ENCODE measurements at regions not wholly inside any gene's neighbourhood (a gene's known extent, or its start where the extent isn't known, plus 50 kb on each side); places are given as distances from the start of the nearest gene placed in this dataset.

GRCh38 chr4:60743654-60744053, 456.5 kb upstream of the ADGRL3 start (continued):
- TF ChIP-seq, protein P1, sequence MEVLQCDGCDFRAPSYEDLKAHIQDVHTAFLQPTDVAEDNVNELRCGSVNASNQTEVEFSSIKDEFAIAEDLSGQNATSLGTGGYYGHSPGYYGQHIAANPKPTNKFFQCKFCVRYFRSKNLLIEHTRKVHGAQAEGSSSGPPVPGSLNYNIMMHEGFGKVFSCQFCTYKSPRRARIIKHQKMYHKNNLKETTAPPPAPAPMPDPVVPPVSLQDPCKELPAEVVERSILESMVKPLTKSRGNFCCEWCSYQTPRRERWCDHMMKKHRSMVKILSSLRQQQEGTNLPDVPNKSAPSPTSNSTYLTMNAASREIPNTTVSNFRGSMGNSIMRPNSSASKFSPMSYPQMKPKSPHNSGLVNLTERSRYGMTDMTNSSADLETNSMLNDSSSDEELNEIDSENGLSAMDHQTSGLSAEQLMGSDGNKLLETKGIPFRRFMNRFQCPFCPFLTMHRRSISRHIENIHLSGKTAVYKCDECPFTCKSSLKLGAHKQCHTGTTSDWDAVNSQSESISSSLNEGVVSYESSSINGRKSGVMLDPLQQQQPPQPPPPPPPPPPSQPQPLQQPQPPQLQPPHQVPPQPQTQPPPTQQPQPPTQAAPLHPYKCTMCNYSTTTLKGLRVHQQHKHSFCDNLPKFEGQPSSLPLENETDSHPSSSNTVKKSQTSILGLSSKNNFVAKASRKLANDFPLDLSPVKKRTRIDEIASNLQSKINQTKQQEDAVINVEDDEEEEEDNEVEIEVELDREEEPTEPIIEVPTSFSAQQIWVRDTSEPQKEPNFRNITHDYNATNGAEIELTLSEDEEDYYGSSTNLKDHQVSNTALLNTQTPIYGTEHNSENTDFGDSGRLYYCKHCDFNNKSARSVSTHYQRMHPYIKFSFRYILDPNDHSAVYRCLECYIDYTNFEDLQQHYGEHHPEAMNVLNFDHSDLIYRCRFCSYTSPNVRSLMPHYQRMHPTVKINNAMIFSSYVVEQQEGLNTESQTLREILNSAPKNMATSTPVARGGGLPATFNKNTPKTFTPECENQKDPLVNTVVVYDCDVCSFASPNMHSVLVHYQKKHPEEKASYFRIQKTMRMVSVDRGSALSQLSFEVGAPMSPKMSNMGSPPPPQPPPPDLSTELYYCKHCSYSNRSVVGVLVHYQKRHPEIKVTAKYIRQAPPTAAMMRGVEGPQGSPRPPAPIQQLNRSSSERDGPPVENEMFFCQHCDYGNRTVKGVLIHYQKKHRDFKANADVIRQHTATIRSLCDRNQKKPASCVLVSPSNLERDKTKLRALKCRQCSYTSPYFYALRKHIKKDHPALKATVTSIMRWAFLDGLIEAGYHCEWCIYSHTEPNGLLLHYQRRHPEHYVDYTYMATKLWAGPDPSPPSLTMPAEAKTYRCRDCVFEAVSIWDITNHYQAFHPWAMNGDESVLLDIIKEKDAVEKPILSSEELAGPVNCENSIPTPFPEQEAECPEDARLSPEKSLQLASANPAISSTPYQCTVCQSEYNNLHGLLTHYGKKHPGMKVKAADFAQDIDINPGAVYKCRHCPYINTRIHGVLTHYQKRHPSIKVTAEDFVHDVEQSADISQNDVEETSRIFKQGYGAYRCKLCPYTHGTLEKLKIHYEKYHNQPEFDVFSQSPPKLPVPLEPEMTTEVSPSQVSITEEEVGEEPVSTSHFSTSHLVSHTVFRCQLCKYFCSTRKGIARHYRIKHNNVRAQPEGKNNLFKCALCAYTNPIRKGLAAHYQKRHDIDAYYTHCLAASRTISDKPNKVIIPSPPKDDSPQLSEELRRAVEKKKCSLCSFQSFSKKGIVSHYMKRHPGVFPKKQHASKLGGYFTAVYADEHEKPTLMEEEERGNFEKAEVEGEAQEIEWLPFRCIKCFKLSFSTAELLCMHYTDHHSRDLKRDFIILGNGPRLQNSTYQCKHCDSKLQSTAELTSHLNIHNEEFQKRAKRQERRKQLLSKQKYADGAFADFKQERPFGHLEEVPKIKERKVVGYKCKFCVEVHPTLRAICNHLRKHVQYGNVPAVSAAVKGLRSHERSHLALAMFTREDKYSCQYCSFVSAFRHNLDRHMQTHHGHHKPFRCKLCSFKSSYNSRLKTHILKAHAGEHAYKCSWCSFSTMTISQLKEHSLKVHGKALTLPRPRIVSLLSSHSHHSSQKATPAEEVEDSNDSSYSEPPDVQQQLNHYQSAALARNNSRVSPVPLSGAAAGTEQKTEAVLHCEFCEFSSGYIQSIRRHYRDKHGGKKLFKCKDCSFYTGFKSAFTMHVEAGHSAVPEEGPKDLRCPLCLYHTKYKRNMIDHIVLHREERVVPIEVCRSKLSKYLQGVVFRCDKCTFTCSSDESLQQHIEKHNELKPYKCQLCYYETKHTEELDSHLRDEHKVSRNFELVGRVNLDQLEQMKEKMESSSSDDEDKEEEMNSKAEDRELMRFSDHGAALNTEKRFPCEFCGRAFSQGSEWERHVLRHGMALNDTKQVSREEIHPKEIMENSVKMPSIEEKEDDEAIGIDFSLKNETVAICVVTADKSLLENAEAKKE (CRISPR knock-in tag; IDR thresholded peaks at IDR 0.05) = no peak
- TF ChIP-seq, protein P2, sequence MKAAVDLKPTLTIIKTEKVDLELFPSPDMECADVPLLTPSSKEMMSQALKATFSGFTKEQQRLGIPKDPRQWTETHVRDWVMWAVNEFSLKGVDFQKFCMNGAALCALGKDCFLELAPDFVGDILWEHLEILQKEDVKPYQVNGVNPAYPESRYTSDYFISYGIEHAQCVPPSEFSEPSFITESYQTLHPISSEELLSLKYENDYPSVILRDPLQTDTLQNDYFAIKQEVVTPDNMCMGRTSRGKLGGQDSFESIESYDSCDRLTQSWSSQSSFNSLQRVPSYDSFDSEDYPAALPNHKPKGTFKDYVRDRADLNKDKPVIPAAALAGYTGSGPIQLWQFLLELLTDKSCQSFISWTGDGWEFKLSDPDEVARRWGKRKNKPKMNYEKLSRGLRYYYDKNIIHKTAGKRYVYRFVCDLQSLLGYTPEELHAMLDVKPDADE (IDR thresholded peaks at IDR 0.05) = no peak
- TF ChIP-seq ZNF114 (CRISPR knock-in tag; IDR thresholded peaks at IDR 0.05) = no peak
- no peak for TF ChIP-seq STAT1 (IDR thresholded peaks at IDR 0.05; ENCODE audit: unreplicated experiment)
- TF ChIP-seq ZNF331 (CRISPR knock-in tag; IDR thresholded peaks at IDR 0.05; ENCODE audit: low read depth) = no peak

- Mint-ChIP-seq H3K27me3 (ENCODE audit: insufficient read depth, low read depth, poor library complexity) (no peaks in the 10 kb centered on the region), H3K4me3 (no peak overlapping the region), H3K9me3 (no peaks in the 10 kb centered on the region), H3K4me1 (no peaks in the 10 kb centered on the region; the same call in 2 of the 3 replicates), H3K36me3 (ENCODE audit: low read depth) (no peaks in the 10 kb centered on the region), H3K27ac (no peak overlapping the region)
- Histone ChIP-seq H3K27ac (ENCODE audit: low read depth) (no peak overlapping the region), H3K4me2 (no peak overlapping the region), H3K9me2 (ENCODE audit: insufficient read depth) (no peaks in the 10 kb centered on the region), H3K27me3 (ENCODE audit: insufficient read depth) (no peaks in the 10 kb centered on the region), H3K4me1 (ENCODE audit: insufficient read depth) (no peaks in the 10 kb centered on the region), H2AFZ (peak overlapping the region; percentile 38; the same call in 1 of the 2 replicates), H4K20me1 (replicated peaks; ENCODE audit: insufficient read depth) (no peaks in the 10 kb centered on the region), H3K36me3 (ENCODE audit: insufficient read depth) (no peaks in the 10 kb centered on the region), H3K79me2 (replicated peaks; ENCODE audit: insufficient read depth) (no peaks in the 10 kb centered on the region), H3K4me3 (no peak overlapping the region), H3F3A (replicated peaks; ENCODE audit: low read depth) (no peaks in the 10 kb centered on the region)
- DNase-seq (ENCODE audit: low spot score) = peak; percentile 51
- ATAC-seq = peak; percentile 85
- TF ChIP-seq CTCF (conservative IDR thresholded peaks at IDR 0.05; ENCODE audit: low read depth in 2 of 2) = peak; percentile 48 to 70
- TF ChIP-seq JUNB (IDR thresholded peaks at IDR 0.05; ENCODE audit: unreplicated experiment) = no peak
Measured at GRCh38 chr4:60744767-60745166, 455.4 kb upstream of the ADGRL3 start.
